GM20000 (cell line): ENCODE measurements at regions not wholly inside any gene's neighbourhood (a gene's known extent, or its start where the extent isn't known, plus 50 kb on each side); places are given as distances from the start of the nearest gene placed in this dataset.
A peak's percentile ranks its signal among the peaks of the same experiment; 100 is the strongest.
"Not testable (repeated sequence)": the region's sequence is repeated elsewhere in the genome, so short reads cannot be mapped to it uniquely, and the experiment has no call there.

Experiments used
- DNase-seq: peaks from one replicate; pipeline ENCODE4 v3.0.0; 2012; ENCODE audit warnings: low spot score
- CTCF ChIP-seq: IDR thresholded peaks from 2 replicates; pipeline ENCODE4 v1.5.1; 2012; ENCODE audit warnings: mild to moderate bottlenecking, control low read depth; ENCODE audit errors: extremely low read depth, missing control alignments

- no peak for TF ChIP-seq CTCF
- DNase-seq = no peak
Measured at GRCh38 chr17:16888413-16889087, 83.4 kb downstream of the TNFRSF13B start.

GRCh38 chr17:16887523-16888095 is 84.3 kb downstream of the TNFRSF13B start:
- DNase-seq = no peak
- TF ChIP-seq CTCF = no peak

GRCh38 chr17:16886655-16887322 is 85.1 kb downstream of the TNFRSF13B start:
- peak; percentile 32 for DNase-seq
- no peak for TF ChIP-seq CTCF

- not testable (repeated sequence) for DNase-seq
Measured at GRCh38 chr17:16885204-16885603, 86.7 kb downstream of the TNFRSF13B start.

- DNase-seq = not testable (repeated sequence)
Measured at GRCh38 chr17:16882926-16883265, 89.0 kb downstream of the TNFRSF13B start.

- DNase-seq = no peak
- no peak for TF ChIP-seq CTCF
Measured at GRCh38 chr17:16882243-16882925, 89.5 kb downstream of the TNFRSF13B start.

GRCh38 chr17:16881239-16881924 is 90.5 kb downstream of the TNFRSF13B start:
- no peak for DNase-seq
- no peak for TF ChIP-seq CTCF

GRCh38 chr17:16880843-16881230 is 91.1 kb downstream of the TNFRSF13B start:
- no peak for TF ChIP-seq CTCF
- DNase-seq = no peak
